DND-41 (cell line): ENCODE measurements at regions not wholly inside any gene's neighbourhood (a gene's known extent, or its start where the extent isn't known, plus 50 kb on each side); places are given as distances from the start of the nearest gene placed in this dataset.

ENCODE experiments used
- ATAC-seq: fragments of 200-7000 bp; cut with Tn5 transposase; 3 replicates; pipeline ENCODE4 v1.9.1; 2021; ENCODE audit warnings: low read depth; ENCODE audit not compliant: insufficient read depth
- DNase-seq: peaks from one replicate; pipeline ENCODE4 v3.0.0-alpha.2; 2020
- H2AFZ ChIP-seq: 2 replicates; pipeline ENCODE4 v1.6.0; 2012; ENCODE audit warnings: low read depth, low read length
- H3K27ac ChIP-seq: 2 replicates; pipeline ENCODE4 v1.5.1; 2012; ENCODE audit warnings: low read length, inconsistent platforms
- H3K27me3 ChIP-seq: fragments of 200-600 bp; sonication (generic); 2 replicates; pipeline ENCODE4 v1.6.0; 2012; ENCODE audit warnings: low read length, mild to moderate bottlenecking, inconsistent platforms; ENCODE audit not compliant: insufficient read depth, poor library complexity
- H3K36me3 ChIP-seq: 2 replicates; pipeline ENCODE4 v1.5.1; 2012; ENCODE audit warnings: low read length, inconsistent platforms; ENCODE audit not compliant: insufficient read depth
- H3K4me1 ChIP-seq: 2 replicates; pipeline ENCODE4 v1.5.1; 2012; ENCODE audit warnings: mild to moderate bottlenecking, low read length; ENCODE audit not compliant: insufficient read depth
- H3K4me2 ChIP-seq: 2 replicates; pipeline ENCODE4 v1.6.0; 2012; ENCODE audit warnings: mild to moderate bottlenecking, moderate library complexity, low read length, inconsistent platforms; ENCODE audit not compliant: insufficient read depth
- H3K4me3 ChIP-seq, 2 experiments: fragments of 200-600 bp in 1 of 2; shearing (Covaris generic) in 1 of 2; 2 replicates each; pipeline ENCODE4 v1.5.1; 2012 to 2016; ENCODE audit warnings: inconsistent platforms in 2 of 2, low read length in 2 of 2, mild to moderate bottlenecking in 2 of 2, low read depth in 1 of 2, moderate library complexity in 1 of 2
- H3K79me2 ChIP-seq: 2 replicates; pipeline ENCODE4 v1.6.0; 2012; ENCODE audit warnings: low read length, inconsistent platforms; ENCODE audit not compliant: insufficient read depth
- H3K9ac ChIP-seq: 2 replicates; pipeline ENCODE4 v1.6.0; 2012; ENCODE audit warnings: low read depth, mild to moderate bottlenecking, inconsistent platforms, low read length, moderate library complexity
- H3K9me3 ChIP-seq: 2 replicates; pipeline ENCODE4 v1.5.1; 2012; ENCODE audit warnings: low read length, moderate library complexity, mild to moderate bottlenecking, inconsistent platforms; ENCODE audit not compliant: insufficient read depth, severe bottlenecking
- H4K20me1 ChIP-seq: 2 replicates; pipeline ENCODE4 v1.6.0; 2012; ENCODE audit warnings: low read length; ENCODE audit not compliant: insufficient read depth
- CTCF ChIP-seq: IDR thresholded peaks from 2 replicates; pipeline ENCODE4 v1.5.1; 2012; ENCODE audit warnings: borderline replicate concordance, low read length, moderate library complexity, mild to moderate bottlenecking; ENCODE audit not compliant: poor library complexity, severe bottlenecking; ENCODE audit errors: extremely low read depth
- EZH2 ChIP-seq: IDR thresholded peaks from 3 replicates; pipeline ENCODE4 v1.6.1; 2012; ENCODE audit warnings: borderline replicate concordance, low read depth, mild to moderate bottlenecking, moderate library complexity, low read length, inconsistent platforms; ENCODE audit not compliant: severe bottlenecking

DNA sequence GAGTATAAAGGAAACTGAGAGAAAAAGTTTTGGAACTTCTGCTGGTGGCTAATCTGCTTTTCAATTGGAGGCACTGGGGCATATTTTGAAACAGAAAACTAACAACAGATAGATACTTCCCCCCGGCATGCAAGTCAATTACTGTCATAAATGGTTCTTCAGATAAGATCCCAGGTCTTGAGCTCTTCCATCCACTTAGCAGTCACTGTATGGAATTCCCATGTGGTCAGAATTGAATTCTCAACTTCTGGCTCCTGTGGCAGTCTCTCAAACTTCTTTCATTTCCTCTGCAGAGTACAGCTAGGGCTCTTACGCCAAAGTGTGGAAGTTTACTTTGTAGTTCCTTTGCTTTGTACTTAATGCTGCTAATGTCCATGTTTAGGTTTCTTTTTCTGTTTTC, 452.2 kb downstream of the IPO8 start:
- no peak for DNase-seq
- no peak for ATAC-seq
- Histone ChIP-seq H3K9me3 (no peaks in the 10 kb centered on the region), H3K79me2 (no peaks in the 10 kb centered on the region), H3K27me3 (no peaks in the 10 kb centered on the region), H3K9ac (no peak overlapping the region), H3K4me2 (no peak overlapping the region), H3K4me1 (no peaks in the 10 kb centered on the region), H2AFZ (no peak overlapping the region), H4K20me1 (no peaks in the 10 kb centered on the region), H3K36me3 (no peaks in the 10 kb centered on the region), H3K4me3 (no peak overlapping the region), H3K27ac (no peak overlapping the region)
- TF ChIP-seq CTCF (no peak), EZH2 (no peak)

DNA sequence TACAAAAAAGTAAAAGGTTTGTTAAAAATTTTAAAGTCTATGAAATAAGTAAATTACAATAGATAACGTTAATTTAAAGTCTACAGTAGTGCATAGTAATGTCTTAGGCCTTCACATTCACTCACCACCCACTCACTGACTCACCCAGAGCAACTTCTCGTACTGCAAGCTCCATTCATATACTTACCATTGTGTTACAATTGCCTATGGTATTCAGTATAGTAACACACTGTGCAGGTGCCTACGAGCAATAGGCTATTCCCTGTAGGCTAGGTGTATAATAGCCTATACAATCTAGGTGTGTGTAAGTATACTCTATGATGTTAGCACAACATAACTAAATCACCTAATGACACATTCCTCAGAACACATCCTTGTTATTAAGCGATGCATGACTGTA, 435.3 kb upstream of the TMTC1 start:
- Histone ChIP-seq H3K4me2 (no peak overlapping the region), H3K36me3 (no peaks in the 10 kb centered on the region), H3K79me2 (no peaks in the 10 kb centered on the region), H3K27ac (no peak overlapping the region), H2AFZ (no peak overlapping the region), H3K4me3 (no peak overlapping the region), H3K4me1 (no peaks in the 10 kb centered on the region), H4K20me1 (no peaks in the 10 kb centered on the region), H3K9ac (no peak overlapping the region), H3K27me3 (no peaks in the 10 kb centered on the region), H3K9me3 (no peaks in the 10 kb centered on the region)
- TF ChIP-seq EZH2, result no peak
- no peak for TF ChIP-seq CTCF
- ATAC-seq (no peak), DNase-seq (no peak)

- Histone ChIP-seq H3K27ac (no peak overlapping the region), H3K4me3 (no peak overlapping the region), H3K36me3 (no peaks in the 10 kb centered on the region), H3K27me3 (no peaks in the 10 kb centered on the region), H3K9me3 (no peaks in the 10 kb centered on the region), H4K20me1 (no peaks in the 10 kb centered on the region), H3K4me2 (no peak overlapping the region), H3K4me1 (no peaks in the 10 kb centered on the region), H2AFZ (no peak overlapping the region), H3K79me2 (no peaks in the 10 kb centered on the region), H3K9ac (no peak overlapping the region)
- no peak for TF ChIP-seq CTCF
- TF ChIP-seq EZH2, result no peak
- DNase-seq (no peak), ATAC-seq (no peak)
Measured at GRCh38 chr12:30218073-30218472, 434.3 kb upstream of the TMTC1 start.

- ATAC-seq, result no peak
- H3K9ac ChIP-seq, result no peak overlapping the region
- no peaks in the 10 kb centered on the region for H4K20me1 ChIP-seq
- no peaks in the 10 kb centered on the region for H3K79me2 ChIP-seq
- H3K4me3 ChIP-seq, result no peak overlapping the region
- H3K9me3 ChIP-seq, result no peaks in the 10 kb centered on the region
- H3K4me2 ChIP-seq, result no peak overlapping the region
- H3K27ac ChIP-seq, result no peak overlapping the region
- TF ChIP-seq EZH2 (no peak), CTCF (no peak)
- no peak for DNase-seq
- no peaks in the 10 kb centered on the region for H3K27me3 ChIP-seq
- H3K36me3 ChIP-seq, result no peaks in the 10 kb centered on the region
- no peak overlapping the region for H2AFZ ChIP-seq
- no peaks in the 10 kb centered on the region for H3K4me1 ChIP-seq
Measured at GRCh38 chr12:30213166-30213565, 429.4 kb upstream of the TMTC1 start.
